Transverse colon (tissue), 4 donors: ENCODE measurements at regions not wholly inside any gene's neighbourhood (a gene's known extent, or its start where the extent isn't known, plus 50 kb on each side); places are given as distances from the start of the nearest gene placed in this dataset.

Experiments used
- DNase-seq: peaks from one replicate; pipeline ENCODE4 v3.0.0-alpha.2; 2019
- H3K27ac ChIP-seq, 4 donors: fragments of 200-600 bp; sonication (generic); 2 replicates each; pipeline ENCODE4 v1.5.1; 2016 to 2018; ENCODE audit warnings: inconsistent platforms in 4 of 4
- H3K27me3 ChIP-seq: fragments of 200-600 bp; sonication (generic); 2 replicates; pipeline ENCODE4 v1.5.1; 2017; ENCODE audit warnings: inconsistent platforms
- H3K36me3 ChIP-seq, 4 donors: fragments of 200-600 bp; sonication (generic); 2 replicates each; pipeline ENCODE4 v1.5.1; 2017 to 2019; ENCODE audit warnings: inconsistent platforms in 4 of 4
- H3K4me1 ChIP-seq, 4 donors: fragments of 200-600 bp; sonication (generic); 2 replicates each; pipeline ENCODE4 v1.5.1; 2017 to 2020; ENCODE audit warnings: inconsistent platforms in 4 of 4
- H3K4me3 ChIP-seq, 4 donors: fragments of 200-600 bp; sonication (generic); 1 replicate in 1 of 4; 2 replicates in 3 of 4; pipeline versions ENCODE4 v1.5.1 to v1.6.1; 2017 to 2019; ENCODE audit warnings: inconsistent platforms in 4 of 4
- H3K9me3 ChIP-seq, 2 donors: fragments of 200-600 bp; sonication (generic); 2 replicates each; pipeline ENCODE4 v1.5.1; 2017 to 2019; ENCODE audit warnings: inconsistent platforms in 2 of 2
- EP300 ChIP-seq: sonication (generic); formaldehyde crosslinking; IDR thresholded peaks from one replicate; pipeline ENCODE4 v1.6.1; 2017; ENCODE audit warnings: antibody characterized with exemption, low read depth
- POLR2A ChIP-seq: fragments of 450-650 bp; IDR thresholded peaks from one replicate; pipeline ENCODE4 v1.6.1; 2016; ENCODE audit warnings: antibody characterized with exemption, mild to moderate bottlenecking, moderate library complexity
- POLR2AphosphoS5 ChIP-seq, 3 donors: sonication (generic); formaldehyde crosslinking; IDR thresholded peaks; one replicate each; pipeline ENCODE4 v1.6.1; 2016; ENCODE audit warnings: antibody characterized with exemption in 3 of 3
- WGBS, 2 donors: methylation state at CpG; one replicate each; pipeline ENCODE4 v1.1.5; 2018; ENCODE audit warnings: low coverage in 1 of 2; 5-methylcytosine and 5-hydroxymethylcytosine counted together
- in situ Hi-C, 4 donors: fragments of 200-750 bp; cut with MboI; loops; one replicate each; pipeline versions ENCODE4 v1.15.0 to v1.15.1; 2017; ENCODE audit warnings: low sequenced_read_pairs in 3 of 4, low pct_ligation_motif_present in 1 of 4, low pct_unique_long_range_greater_than_20kb in 1 of 4
- intact Hi-C: fragments of 100-400 bp; cut with DNase I; formaldehyde crosslinking; loops from one replicate; pipeline ENCODE4 v1.15.1; 2023; ENCODE audit warnings: low total_unique reads
- TF ChIP-seq, protein P1 (sequence below), 5 experiments: fragments of 200-600 bp in 3 of 5; fragments of 450-650 bp in 2 of 5; sonication (generic) in 3 of 5; IDR thresholded peaks; 1 replicate in 2 of 5; 2 replicates in 3 of 5; pipeline ENCODE4 v1.5.1; 2016 to 2017; ENCODE audit warnings: antibody characterized with exemption in 5 of 5, inconsistent platforms in 3 of 5, mild to moderate bottlenecking in 2 of 5, moderate library complexity in 1 of 5

DNA sequence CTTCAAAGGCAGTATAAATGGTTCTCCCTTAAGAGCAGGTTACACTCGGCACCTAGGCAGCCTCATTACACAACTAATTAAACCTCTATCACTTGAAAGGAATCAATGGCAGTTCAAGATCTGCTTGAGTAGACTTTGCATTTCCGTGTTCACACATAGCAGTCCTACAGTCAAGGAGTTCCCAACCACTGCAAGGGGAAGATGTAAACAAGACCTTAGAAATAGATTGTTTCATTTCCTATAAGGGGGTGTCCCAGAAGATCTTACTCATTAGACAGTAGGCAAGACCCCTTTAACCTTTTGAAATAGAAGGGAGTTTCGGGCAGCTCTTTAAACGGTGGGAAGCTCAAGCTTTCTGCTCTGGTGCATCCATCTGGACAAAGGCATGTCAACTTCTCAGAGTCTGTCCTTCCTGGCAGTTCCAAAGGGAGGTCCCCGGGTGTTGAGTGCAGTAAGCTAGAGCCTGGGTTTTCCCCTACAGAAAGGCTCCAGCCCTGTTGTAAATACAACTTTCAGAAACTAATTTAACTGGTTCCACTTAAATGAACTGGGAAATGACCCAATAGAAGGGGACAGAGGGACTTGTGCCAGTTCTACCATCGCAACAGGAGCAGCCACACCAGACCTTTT lies 150.8 kb downstream of the RBMX2 start:
- WGBS, 2 donors = 68% methylated on average over 6 of the region's 6 CpGs; no CpG with 5 or more reads in 1 of the 2 donors
- TF ChIP-seq EP300 (no peak), POLR2AphosphoS5 (IDR thresholded peaks at IDR 0.05) (no peak), POLR2A (no peak)
- TF ChIP-seq, protein P1, sequence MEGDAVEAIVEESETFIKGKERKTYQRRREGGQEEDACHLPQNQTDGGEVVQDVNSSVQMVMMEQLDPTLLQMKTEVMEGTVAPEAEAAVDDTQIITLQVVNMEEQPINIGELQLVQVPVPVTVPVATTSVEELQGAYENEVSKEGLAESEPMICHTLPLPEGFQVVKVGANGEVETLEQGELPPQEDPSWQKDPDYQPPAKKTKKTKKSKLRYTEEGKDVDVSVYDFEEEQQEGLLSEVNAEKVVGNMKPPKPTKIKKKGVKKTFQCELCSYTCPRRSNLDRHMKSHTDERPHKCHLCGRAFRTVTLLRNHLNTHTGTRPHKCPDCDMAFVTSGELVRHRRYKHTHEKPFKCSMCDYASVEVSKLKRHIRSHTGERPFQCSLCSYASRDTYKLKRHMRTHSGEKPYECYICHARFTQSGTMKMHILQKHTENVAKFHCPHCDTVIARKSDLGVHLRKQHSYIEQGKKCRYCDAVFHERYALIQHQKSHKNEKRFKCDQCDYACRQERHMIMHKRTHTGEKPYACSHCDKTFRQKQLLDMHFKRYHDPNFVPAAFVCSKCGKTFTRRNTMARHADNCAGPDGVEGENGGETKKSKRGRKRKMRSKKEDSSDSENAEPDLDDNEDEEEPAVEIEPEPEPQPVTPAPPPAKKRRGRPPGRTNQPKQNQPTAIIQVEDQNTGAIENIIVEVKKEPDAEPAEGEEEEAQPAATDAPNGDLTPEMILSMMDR (IDR thresholded peaks at IDR 0.05) = no peak
- intact Hi-C loops = no loop called here
- DNase-seq = no peak
- H3K4me1 ChIP-seq = no peaks in the 10 kb centered on the region
- no peaks in the 10 kb centered on the region for H3K27me3 ChIP-seq
- in situ Hi-C loops = no loop called here
- no peak overlapping the region for H3K27ac ChIP-seq
- H3K9me3 ChIP-seq = no peaks in the 10 kb centered on the region
- no peaks in the 10 kb centered on the region for H3K36me3 ChIP-seq
- no peak overlapping the region for H3K4me3 ChIP-seq

DNA sequence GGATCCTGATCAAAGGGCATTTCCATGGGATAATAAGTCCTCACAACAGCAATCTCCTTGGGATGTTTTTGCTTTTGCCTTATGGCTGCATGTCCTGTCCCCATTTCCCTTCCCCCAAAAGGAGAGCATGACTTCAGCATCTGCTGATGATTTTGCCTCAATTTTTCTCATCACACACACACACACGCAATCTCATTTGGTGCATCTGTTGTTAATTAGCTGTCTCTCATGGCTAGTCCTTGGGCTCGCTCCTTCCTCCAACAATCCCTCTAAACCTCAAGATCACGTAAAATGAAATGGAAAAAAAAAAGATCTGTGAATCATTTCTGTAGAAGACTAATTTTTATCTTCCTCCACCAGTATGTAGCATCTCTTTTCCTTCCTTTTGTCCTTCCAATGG lies 153.6 kb downstream of the RBMX2 start:
- 80 to 83% methylated on average over 1 to 3 of the region's 3 CpGs for WGBS, 2 donors
- Histone ChIP-seq H3K4me1 (no peaks in the 10 kb centered on the region), H3K36me3 (no peaks in the 10 kb centered on the region), H3K27ac (no peak overlapping the region), H3K27me3 (no peaks in the 10 kb centered on the region), H3K9me3 (no peaks in the 10 kb centered on the region), H3K4me3 (no peak overlapping the region)
- DNase-seq = no peak
- in situ Hi-C loops = no loop called here
- intact Hi-C loops = no loop called here
- TF ChIP-seq, protein P1 (IDR thresholded peaks at IDR 0.05) = no peak
- no peak for TF ChIP-seq POLR2AphosphoS5 (IDR thresholded peaks at IDR 0.05)
- no peak for TF ChIP-seq POLR2A

DNA sequence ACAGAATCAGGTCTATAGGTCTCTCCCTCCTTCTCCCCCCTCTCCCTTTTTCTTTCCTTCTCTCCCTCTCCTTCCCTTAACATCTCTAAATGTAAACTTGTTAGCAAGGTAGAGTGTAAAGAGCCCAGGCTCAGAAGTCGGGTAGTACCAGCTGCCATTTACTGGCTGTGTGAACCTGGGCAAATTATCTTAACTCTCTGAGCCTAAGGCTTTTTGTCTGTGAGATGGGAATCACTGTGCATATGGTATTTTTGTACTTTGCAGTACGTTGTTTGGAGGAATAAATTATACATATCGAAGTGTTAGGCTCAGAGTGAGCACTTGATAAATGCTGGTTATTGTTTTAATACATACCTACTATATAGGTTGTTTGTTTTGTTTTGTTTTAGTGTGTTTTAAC lies 154.0 kb downstream of the RBMX2 start:
- 38 to 82% methylated on average over 2 to 3 of the region's 3 CpGs for WGBS, 2 donors
- Histone ChIP-seq H3K36me3 (no peaks in the 10 kb centered on the region), H3K4me3 (no peak overlapping the region), H3K27ac (no peak overlapping the region), H3K27me3 (no peaks in the 10 kb centered on the region), H3K9me3 (no peaks in the 10 kb centered on the region), H3K4me1 (no peaks in the 10 kb centered on the region)
- DNase-seq = no peak
- intact Hi-C loops = no loop called here
- TF ChIP-seq POLR2A = no peak
- TF ChIP-seq, protein P1 (IDR thresholded peaks at IDR 0.05) = no peak
- TF ChIP-seq POLR2AphosphoS5 (IDR thresholded peaks at IDR 0.05) = no peak
- no peak for TF ChIP-seq EP300
- in situ Hi-C loops = no loop called here

DNA sequence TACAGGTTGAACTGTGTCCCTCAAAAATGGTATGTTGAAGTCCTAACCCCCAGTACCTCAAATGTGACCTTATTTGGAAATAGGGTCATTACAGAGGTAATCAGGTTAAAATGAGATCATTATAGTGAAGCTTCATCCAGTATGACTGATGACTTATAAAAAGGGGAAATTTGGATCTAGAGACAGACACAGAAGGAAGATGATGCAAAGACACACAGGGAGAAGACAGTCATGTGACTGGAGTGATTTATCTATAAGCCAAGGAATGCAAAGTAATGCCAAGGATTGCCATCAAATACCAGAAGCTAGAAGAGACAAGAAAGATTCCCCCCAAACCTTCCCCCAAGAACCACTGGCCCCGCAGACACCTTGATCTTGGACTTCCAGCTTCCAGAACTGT lies 155.2 kb downstream of the RBMX2 start:
- intact Hi-C loops = no loop called here
- H3K4me3 ChIP-seq = no peak overlapping the region
- WGBS, 2 donors = 86% methylated on average over 1 of the region's 1 CpG; no CpG with 5 or more reads in 1 of the 2 donors

More for the DNA sequence above, 155.2 kb downstream of the RBMX2 start:
- no peaks in the 10 kb centered on the region for H3K9me3 ChIP-seq
- no peaks in the 10 kb centered on the region for H3K36me3 ChIP-seq
- no peaks in the 10 kb centered on the region for H3K4me1 ChIP-seq
- TF ChIP-seq EP300 (no peak), POLR2AphosphoS5 (IDR thresholded peaks at IDR 0.05) (no peak), POLR2A (no peak)
- TF ChIP-seq, protein P1 (IDR thresholded peaks at IDR 0.05) = no peak
- no peaks in the 10 kb centered on the region for H3K27me3 ChIP-seq
- H3K27ac ChIP-seq = no peak overlapping the region
- DNase-seq = no peak
- in situ Hi-C loops = no loop called here
